HAP-1 (cell line): ENCODE measurements at regions not wholly inside any gene's neighbourhood (a gene's known extent, or its start where the extent isn't known, plus 50 kb on each side); places are given as distances from the start of the nearest gene placed in this dataset.

ENCODE experiments used
- DNase-seq, 2 experiments: peaks; one replicate each; pipeline ENCODE4 v3.0.0-alpha.2; 2016 to 2020; ENCODE audit warnings: low spot score in 2 of 2
- H3K27me3 ChIP-seq: fragments of 250-450 bp; sonication (Bioruptor Pico); 2 replicates; pipeline ENCODE4 v1.5.1; 2020; ENCODE audit warnings: low read depth, mild to moderate bottlenecking, moderate library complexity
- H3K36me3 ChIP-seq: fragments of 250-450 bp; sonication (Bioruptor Pico); replicated peaks from 2 replicates; pipeline ENCODE4 v1.5.1; 2020; ENCODE audit warnings: mild to moderate bottlenecking
- H3K4me1 ChIP-seq: fragments of 250-450 bp; sonication (Bioruptor Pico); 2 replicates; pipeline ENCODE4 v1.5.1; 2020; ENCODE audit warnings: mild to moderate bottlenecking
- H3K4me3 ChIP-seq: fragments of 250-450 bp; sonication (Bioruptor Pico); 2 replicates; pipeline ENCODE4 v1.5.1; 2020; ENCODE audit warnings: mild to moderate bottlenecking, moderate library complexity
- H3K9me3 ChIP-seq: fragments of 250-450 bp; sonication (Bioruptor Pico); 2 replicates; pipeline ENCODE4 v1.5.1; 2020; ENCODE audit warnings: mild to moderate bottlenecking, moderate library complexity
- in situ Hi-C: fragments of 300-500 bp; cut with MboI; formaldehyde crosslinking; loops from 3 replicates; pipeline ENCODE4 v1.14.3; 2020; ENCODE audit warnings: low sequenced_read_pairs, inconsistent platforms, mixed read lengths

DNA sequence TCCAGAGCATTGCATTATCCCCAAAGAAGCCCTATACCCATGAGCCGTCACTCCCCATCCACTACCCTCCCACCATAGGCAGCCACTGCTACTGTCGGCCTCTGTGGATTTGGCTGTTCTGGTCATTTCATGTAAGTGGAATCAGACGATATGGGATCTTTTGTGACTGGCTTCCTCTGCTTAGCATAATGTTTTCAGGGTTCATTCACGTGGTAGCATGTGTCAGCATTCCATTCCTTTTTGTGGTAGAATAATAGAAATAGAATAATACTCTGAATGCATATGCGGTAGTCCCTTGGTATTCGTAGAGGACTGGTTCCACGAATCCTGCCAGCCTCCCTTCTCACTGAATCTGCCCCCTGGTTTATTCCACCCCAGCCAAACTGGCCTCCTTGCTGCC lies 402.6 kb upstream of the SULF2 start:
- in situ Hi-C loops, result no loop called here
- Histone ChIP-seq H3K36me3 (no peaks in the 10 kb centered on the region), H3K4me1 (peaks cover 36% of the 10 kb centered on the region), H3K4me3 (no peak overlapping the region), H3K27me3 (no peaks in the 10 kb centered on the region), H3K9me3 (no peaks in the 10 kb centered on the region)
- DNase-seq, result peak; percentile 18 to 60

DNA sequence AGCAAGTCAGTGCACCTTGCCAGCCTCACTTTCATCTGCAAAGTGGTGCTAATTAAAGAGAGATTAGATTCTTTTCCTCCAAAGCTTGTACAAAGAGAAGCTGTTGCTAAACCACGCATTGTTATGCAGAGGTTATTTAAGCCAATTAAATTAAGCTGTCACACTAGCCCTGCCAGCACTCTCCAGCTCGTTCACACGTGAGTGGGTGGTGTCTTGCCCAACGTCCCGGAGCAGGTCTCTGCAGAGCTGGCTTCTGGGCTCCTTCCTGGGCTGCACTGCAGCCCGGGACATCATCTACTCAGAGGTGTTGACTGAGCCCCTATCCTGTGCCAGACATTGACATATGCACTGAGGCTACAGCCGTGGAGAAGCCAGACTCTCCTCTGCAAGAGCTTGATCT lies 401.6 kb upstream of the SULF2 start:
- no peaks in the 10 kb centered on the region for H3K9me3 ChIP-seq
- in situ Hi-C loops, result no loop called here
- DNase-seq, result peak; percentile 87 to 98

DNA sequence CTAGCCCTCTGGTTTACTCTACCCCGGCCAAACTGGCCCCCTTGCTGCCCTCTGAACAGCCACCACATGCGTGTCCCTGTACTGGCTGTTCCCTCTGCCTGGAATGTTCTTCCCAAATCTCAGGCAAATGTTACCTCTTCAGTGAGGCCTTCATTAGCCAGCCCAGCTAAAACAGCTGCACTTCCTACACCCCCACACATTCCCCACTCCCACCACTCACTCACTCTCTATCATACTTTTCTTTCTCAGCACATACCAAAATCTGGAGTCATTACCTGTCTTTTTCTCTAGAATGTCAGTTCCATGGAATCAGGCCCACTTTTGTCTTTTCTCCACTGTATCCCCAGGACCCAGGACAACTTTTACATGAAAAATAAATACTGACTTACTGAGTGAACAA lies 401.2 kb upstream of the SULF2 start:
- no peaks in the 10 kb centered on the region for H3K9me3 ChIP-seq
- in situ Hi-C loops, result no loop called here
- no peaks in the 10 kb centered on the region for H3K27me3 ChIP-seq
- peaks cover 32% of the 10 kb centered on the region for H3K4me1 ChIP-seq
- no peaks in the 10 kb centered on the region for H3K36me3 ChIP-seq
- no peak overlapping the region for H3K4me3 ChIP-seq
- DNase-seq, result peak in 1 of 2 experiments; percentile 30

More for the DNA sequence above, 401.6 kb upstream of the SULF2 start:
- Histone ChIP-seq H3K27me3 (no peaks in the 10 kb centered on the region), H3K4me3 (no peak overlapping the region), H3K36me3 (no peaks in the 10 kb centered on the region), H3K4me1 (peaks cover 36% of the 10 kb centered on the region)

DNA sequence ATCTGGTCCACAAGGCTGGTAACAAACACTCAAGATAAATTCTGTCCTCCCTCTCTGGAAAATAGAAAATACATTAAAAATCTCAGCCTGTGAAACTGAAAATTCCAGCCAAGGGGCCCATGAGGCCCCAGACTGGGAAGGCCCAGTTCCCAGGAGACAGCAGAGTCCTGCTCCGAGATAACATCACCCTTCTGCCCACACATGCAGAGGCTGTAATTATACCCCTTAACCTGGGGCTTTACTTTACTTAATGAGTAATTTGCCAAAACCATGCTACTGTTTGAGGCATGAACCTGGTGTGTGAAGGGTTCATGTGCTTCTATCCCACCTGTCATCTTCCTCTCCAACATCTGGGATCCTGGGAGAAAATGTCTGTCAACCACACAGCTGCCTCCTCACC lies 398.9 kb upstream of the SULF2 start:
- Histone ChIP-seq H3K4me3 (no peak overlapping the region), H3K27me3 (no peaks in the 10 kb centered on the region), H3K36me3 (no peaks in the 10 kb centered on the region), H3K9me3 (no peaks in the 10 kb centered on the region), H3K4me1 (peaks cover 30% of the 10 kb centered on the region)
- DNase-seq, result no peak
- in situ Hi-C loops, result no loop called here

DNA sequence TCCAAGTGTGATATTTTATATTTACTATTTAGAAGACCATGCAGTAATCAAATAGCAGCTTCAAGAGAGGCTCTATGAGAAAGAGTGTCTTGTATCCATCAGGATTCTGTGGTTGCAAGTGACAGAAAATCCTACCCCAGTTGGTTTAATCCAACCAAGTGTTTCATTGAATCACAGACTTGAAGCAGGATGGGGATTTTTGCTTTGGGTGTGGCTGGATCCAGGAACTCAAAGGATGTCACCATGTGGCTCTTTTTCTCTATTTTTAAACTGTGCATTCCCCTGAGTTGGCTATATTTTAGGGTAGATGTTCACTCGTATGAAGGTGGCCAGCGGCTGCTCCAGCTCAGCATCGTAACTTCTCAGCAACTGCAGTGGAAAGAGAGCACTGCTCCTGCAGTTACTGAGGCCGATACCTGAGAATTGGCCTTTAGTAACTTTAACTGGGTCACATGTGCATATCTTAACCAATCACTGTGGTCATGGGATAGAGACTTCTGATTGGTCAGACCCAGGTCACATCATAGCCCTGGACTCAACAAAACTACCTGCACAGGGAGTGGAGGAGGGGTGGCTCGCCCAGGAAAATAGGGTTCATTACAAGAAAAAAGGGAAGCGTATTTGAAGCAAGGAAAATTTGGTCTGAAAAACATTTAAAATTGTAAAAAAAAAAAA lies 396.1 kb upstream of the SULF2 start:
- H3K36me3 ChIP-seq, result no peaks in the 10 kb centered on the region
- DNase-seq, result no peak
- H3K4me3 ChIP-seq, result no peak overlapping the region
- H3K9me3 ChIP-seq, result no peaks in the 10 kb centered on the region
- no peaks in the 10 kb centered on the region for H3K27me3 ChIP-seq
- H3K4me1 ChIP-seq, result peaks cover 27% of the 10 kb centered on the region
- in situ Hi-C loops, result no loop called here

DNA sequence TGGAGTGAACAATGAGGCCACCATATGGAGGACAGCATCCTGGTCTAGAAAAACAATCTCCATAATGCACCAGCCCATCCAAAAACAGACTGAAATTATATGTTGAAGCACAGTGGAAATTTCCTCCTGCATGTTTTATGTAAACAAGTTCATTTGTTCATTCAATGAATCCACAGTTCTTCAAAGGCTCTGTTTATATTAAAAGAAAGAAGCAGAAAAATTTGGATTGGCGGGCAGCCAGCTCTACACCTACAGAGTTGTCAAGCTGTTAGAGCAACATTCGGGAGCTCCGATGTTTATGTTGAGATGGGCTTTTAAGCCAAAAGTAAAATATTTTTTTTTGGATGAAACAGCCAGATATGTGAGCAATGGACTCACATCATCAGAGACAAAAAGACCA lies 395.3 kb upstream of the SULF2 start:
- no peaks in the 10 kb centered on the region for H3K27me3 ChIP-seq
- no peaks in the 10 kb centered on the region for H3K9me3 ChIP-seq
- no peak overlapping the region for H3K4me3 ChIP-seq
- in situ Hi-C loops, result no loop called here
- DNase-seq, result peak in 1 of 2 experiments; percentile 40
- no peaks in the 10 kb centered on the region for H3K36me3 ChIP-seq
- H3K4me1 ChIP-seq, result peaks cover 24% of the 10 kb centered on the region

DNA sequence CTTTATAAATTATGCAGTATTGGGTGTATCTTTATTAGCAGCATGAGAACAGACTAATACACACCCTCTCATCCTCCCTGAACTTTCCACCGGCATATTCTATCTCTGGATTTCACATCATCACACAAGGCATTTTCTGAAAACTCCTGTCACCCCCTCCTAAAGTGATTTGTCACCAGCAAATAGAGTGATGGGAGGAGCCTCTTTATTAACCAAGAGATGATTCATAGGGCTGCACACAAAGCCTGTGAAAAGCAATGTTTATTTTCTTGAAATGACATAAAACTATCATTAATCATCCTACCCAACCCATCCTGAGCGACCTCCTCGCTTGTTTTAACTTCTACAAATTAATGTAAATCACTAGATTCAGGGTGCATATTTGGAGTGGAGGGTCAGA lies 394.7 kb upstream of the SULF2 start:
- Histone ChIP-seq H3K4me3 (no peak overlapping the region), H3K9me3 (no peaks in the 10 kb centered on the region), H3K36me3 (no peaks in the 10 kb centered on the region), H3K4me1 (peaks cover 24% of the 10 kb centered on the region), H3K27me3 (no peaks in the 10 kb centered on the region)
- no peak for DNase-seq
- in situ Hi-C loops, result no loop called here

GRCh38 chr20:48178633-48179032 lies 393.4 kb upstream of the SULF2 start:
- Histone ChIP-seq H3K9me3 (no peaks in the 10 kb centered on the region), H3K27me3 (no peaks in the 10 kb centered on the region), H3K4me3 (no peak overlapping the region), H3K4me1 (peaks cover 24% of the 10 kb centered on the region), H3K36me3 (no peaks in the 10 kb centered on the region)
- in situ Hi-C loops, result no loop called here
- DNase-seq, result peak; percentile 52 to 55

DNA sequence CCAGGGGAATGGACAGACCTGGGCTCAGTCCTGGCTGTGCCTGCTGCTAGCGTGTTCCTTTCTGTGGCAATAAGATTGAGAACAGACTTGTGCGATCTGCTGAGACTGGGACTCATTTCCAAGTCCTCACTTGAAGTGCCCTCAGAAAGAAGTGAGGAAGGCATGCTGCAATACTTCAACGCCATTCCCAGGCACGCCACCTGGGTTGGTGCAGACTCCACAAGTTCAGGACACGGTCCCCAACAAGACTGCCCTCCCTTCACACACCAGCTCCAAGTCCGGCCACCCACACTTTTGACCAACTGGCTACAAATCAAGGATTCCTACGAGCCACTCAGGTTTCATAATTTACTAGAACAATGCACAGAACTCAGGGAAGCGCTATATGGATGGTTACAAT lies 391.8 kb upstream of the SULF2 start:
- H3K27me3 ChIP-seq, result no peaks in the 10 kb centered on the region
- no peak for DNase-seq
- peaks cover 24% of the 10 kb centered on the region for H3K4me1 ChIP-seq
- in situ Hi-C loops, result no loop called here
- no peaks in the 10 kb centered on the region for H3K36me3 ChIP-seq
- no peaks in the 10 kb centered on the region for H3K9me3 ChIP-seq
- H3K4me3 ChIP-seq, result no peak overlapping the region

DNA sequence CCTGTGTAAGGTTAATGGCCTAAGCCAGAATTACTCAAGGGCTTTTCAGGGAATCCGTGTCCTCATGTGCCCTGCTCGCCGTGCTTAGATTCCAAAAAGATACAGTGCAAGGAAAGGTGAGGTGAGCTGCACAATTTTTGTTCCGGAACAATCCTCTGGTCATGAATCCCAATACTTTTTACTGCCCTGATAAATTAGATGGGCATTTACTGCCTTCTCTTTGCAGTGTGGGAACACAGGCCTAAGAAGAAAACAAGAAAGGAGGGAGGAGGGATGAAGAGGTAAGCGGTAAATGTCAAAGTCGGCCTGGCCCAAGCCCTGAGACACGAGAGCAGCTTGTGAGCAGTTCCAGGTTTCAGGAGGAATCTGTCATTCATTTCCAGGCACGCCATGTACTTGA lies 390.9 kb upstream of the SULF2 start:
- in situ Hi-C loops, result no loop called here
- no peak for DNase-seq
- Histone ChIP-seq H3K9me3 (no peaks in the 10 kb centered on the region), H3K4me1 (peaks cover 24% of the 10 kb centered on the region), H3K27me3 (no peaks in the 10 kb centered on the region), H3K36me3 (no peaks in the 10 kb centered on the region), H3K4me3 (no peak overlapping the region)

- H3K9me3 ChIP-seq, result no peaks in the 10 kb centered on the region
- peaks cover 22% of the 10 kb centered on the region for H3K4me1 ChIP-seq
- H3K36me3 ChIP-seq, result no peaks in the 10 kb centered on the region
- DNase-seq, result no peak
- H3K27me3 ChIP-seq, result no peaks in the 10 kb centered on the region
- in situ Hi-C loops, result no loop called here
- no peak overlapping the region for H3K4me3 ChIP-seq
Measured at GRCh38 chr20:48175261-48175660, 390.0 kb upstream of the SULF2 start.

GRCh38 chr20:48172357-48172702 lies 387.0 kb upstream of the SULF2 start:
- Histone ChIP-seq H3K36me3 (no peaks in the 10 kb centered on the region), H3K4me3 (no peak overlapping the region), H3K9me3 (no peaks in the 10 kb centered on the region), H3K4me1 (no peaks in the 10 kb centered on the region), H3K27me3 (no peaks in the 10 kb centered on the region)
- DNase-seq, result no peak
- in situ Hi-C loops, result no loop called here

DNA sequence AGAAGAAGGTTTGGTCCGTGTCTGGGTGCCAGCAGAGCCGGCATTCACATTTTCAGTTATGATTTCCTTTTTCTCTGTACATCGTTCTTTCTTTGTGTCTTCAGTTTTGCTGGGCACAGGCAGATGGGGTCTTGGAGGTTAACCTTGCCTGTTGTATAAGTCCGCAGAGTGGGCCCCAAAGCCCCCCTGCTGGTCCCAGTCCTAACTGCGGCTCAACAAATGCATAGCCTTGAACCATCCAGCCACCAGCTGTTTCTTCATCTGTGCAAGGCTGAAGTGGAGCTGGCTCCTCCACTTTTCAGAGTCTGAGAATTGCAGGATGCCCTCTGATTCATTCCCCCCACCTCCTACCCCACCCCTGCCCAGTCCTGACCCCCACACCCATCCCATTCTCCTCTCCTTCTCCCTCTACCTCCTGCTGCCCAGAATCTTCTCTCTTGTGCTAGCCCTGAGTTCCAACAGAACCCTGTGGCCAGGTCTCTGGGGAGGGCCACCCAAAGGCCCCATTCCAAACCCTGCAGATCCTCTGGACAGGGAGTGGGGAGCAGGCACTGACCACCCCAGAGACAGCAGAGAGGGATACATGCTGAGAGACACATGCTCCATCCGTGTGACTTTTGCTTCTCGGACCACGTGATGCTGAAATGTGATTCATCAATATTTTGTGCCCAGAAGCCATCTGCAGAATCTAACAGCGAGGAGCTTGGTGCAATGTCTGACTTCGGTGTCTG lies 386.5 kb upstream of the SULF2 start:
- H3K36me3 ChIP-seq, result no peaks in the 10 kb centered on the region
- H3K27me3 ChIP-seq, result no peaks in the 10 kb centered on the region
- H3K4me3 ChIP-seq, result no peak overlapping the region
- no peak for DNase-seq
- in situ Hi-C loops, result no loop called here
- no peaks in the 10 kb centered on the region for H3K4me1 ChIP-seq
- no peaks in the 10 kb centered on the region for H3K9me3 ChIP-seq

- H3K9me3 ChIP-seq, result no peaks in the 10 kb centered on the region
- DNase-seq, result no peak
- H3K36me3 ChIP-seq, result no peaks in the 10 kb centered on the region
- H3K4me3 ChIP-seq, result no peak overlapping the region
- no peaks in the 10 kb centered on the region for H3K27me3 ChIP-seq
- no peaks in the 10 kb centered on the region for H3K4me1 ChIP-seq
- in situ Hi-C loops, result no loop called here
Measured at GRCh38 chr20:48171071-48171470, 385.8 kb upstream of the SULF2 start.
